ENCODE measurements at regions not wholly inside any gene's neighbourhood (a gene's known extent, or its start where the extent isn't known, plus 50 kb on each side); places are given as distances from the start of the nearest gene placed in this dataset.

DNA sequence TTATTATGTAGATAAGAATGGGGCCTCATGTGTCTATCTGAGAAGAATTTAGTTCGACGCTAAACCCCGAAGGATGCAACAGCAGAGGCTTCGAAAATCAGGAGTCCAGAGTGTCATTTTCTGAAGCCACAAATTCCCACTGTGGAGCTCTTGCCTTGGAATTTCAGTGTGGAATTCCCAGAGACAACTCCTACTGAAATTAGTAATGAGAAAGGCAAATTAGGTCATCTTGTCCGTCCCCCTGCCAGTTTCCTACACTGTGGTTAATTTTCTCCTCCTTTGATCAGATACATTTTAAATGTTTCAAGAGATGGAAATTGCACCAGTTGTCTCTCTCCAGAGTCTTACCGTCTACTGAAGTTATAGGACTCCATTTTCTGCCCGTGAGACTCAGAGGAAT is 633.6 kb downstream of the BNC2 start:
- DNase-seq (ENCODE audit: low read depth in 2 of 2): no peak

DNA sequence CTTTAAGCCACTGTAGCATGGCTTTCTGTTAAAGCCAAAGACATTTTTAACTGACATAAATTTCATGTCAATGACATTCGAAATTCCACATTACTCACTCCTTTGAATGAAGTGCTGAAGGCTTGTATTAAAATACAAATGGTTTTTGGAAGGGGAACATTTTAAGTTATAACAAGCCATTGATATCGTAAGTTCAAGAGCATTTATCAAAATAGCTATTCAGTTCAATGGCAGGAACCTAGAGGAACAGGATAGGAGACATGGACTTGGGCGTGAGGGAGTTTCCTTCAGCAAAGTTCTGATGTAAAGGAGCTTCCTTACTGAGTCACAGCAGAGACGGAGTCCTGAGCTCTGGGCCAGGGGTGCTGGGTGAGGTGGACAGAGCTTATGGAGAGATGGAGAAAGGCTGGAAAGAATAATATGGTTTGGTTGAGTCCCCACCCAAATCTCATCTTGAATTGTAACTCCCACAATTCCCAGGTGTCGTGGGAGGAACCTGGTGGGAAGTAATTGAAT is 631.8 kb downstream of the BNC2 start:
- DNase-seq (ENCODE audit: low read depth in 2 of 2): no peak

DNA sequence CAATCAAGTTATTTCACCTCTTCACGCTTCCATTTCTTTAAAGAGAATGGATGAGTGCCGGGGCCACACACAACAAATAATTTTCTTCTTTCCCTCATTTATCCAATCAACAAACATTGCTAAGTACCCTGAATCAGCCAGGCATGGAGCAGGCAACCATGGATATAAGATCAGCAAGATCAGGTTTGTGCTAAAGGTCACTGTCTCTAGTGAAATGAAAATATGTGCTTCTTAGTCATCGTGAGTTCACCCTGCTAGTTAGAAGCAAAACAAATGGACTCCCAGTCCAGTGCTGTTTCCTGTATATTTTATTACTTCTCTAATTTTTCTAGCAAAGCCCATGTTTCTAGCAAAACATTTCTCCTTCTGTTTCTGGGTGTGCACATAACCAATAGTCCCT is 629.2 kb downstream of the BNC2 start:
- DNase-seq (ENCODE audit: low read depth in 2 of 2): no peak

DNA sequence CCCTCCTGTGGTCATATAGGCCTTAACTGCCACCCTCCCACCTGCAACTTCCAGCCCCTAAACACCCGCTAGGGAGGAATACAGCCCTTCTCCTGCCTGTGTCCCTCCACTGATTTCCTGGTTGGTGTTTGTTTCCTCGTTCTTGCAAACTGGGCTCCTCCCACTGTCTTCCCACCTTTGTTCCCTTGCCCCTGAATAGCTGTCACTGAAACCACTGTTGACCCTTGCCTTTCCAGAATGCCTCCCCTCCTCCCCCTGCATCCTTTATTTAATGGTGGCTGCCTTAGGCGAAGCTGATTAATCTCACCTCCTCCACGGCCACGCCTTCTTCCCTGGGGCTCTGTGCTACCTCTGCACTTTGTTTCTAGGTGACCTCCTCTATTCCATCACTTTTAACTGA is 626.7 kb downstream of the BNC2 start:
- DNase-seq (ENCODE audit: low read depth in 2 of 2): no peak

DNA sequence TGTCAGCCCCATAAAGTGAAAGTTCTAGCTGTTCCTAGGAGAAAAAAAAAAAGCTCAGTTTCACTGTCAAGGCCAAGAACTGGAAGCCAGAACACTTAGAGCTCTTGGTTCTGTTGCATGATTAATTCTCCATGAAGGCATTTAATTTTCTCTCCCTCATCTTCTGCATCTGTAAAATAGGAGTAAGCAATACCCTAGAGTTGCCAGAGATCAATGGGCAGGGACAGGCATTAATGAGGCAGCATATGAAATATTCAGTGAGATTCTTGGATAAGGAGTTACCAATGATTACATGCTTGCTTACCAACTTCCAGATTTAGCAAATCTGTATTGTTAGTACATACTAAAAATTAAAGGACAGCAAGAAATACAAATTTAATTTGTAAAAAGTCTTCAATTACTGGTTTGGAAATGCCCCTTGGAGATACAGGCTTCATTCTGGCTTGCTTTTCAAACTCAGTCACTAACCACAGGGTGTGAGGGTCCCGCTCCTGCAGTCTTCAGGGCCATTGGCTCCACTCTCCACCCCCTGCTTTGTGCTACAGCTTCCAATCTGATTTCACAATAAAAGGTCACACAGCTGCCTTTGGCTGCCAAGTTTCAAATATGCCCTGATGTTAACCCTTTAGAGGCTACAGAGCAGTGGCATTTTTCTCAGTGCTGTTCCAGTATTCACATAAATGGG is 624.6 kb downstream of the BNC2 start:
- DNase-seq (ENCODE audit: low read depth in 2 of 2): no peak

DNA sequence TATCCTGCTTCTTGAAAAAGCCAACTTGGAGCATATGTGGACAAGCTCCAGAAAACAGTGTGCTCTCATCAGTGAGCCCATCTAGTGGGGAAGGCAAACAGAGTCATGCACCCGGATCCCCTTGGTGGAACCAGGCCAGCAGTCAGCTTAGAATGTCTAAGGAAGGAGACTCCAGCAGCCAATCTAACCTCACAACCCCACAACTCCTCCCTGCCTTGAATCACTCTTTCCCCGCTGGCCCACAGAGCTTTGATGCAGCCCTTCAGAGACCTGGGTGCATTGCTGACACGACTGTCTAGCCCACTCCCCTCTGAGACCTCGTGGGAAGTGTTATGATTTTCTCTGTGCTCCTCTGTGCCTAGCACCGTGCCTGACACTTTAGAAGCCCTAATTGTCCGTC is 623.7 kb downstream of the BNC2 start:
- DNase-seq (ENCODE audit: low read depth in 2 of 2): no peak

DNA sequence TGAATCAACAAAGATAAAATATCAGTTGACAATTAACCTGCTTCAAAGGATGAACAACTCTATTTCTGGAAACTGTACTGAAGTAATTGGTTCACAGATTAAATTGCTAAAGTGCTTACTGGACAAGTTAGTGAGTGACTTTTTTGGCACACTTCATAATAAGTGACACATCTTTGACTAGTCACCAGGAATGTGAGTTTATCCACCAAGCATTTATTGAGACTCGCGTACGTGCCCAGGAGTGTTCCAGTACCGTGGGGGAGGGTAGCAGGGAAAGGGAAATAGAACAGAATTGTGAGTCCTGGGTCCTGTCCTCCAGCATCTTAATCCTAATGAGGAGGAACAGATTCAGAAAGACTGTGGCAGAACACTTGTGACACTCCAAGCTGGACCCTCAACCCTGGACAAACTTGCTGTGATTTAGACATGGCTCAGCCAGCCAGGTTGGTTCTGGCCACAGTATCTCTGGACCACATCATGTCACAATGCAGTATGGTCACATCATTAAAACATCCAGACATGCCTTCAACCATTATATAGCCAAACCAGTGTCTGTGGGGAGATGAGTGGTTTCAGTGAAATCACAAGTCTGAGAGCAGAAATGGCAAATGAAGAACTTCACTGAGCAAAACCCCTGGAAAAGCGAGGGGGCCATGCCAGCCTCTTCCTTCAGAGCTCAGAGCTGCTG is 623.1 kb downstream of the BNC2 start:
- DNase-seq (ENCODE audit: low read depth in 2 of 2): no peak

DNA sequence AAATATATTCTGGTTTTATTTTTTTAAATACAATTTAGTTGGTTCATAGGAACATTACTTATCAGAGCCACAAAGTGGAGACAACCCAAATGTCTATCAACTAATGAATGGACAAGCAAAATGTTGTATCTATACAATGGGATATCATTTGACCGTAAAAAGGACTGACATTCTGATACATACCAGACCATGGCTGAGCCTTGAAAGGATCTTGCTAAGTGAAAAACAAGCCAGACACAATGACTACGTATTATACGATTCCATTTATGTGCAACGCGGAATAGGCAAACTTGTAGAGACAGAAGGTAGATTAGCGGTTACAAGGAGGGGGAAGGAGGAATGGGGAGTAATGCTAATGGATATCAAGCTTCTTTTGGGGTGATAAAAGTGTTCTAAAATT is 621.6 kb downstream of the BNC2 start:
- DNase-seq (ENCODE audit: low read depth in 2 of 2): no peak

DNA sequence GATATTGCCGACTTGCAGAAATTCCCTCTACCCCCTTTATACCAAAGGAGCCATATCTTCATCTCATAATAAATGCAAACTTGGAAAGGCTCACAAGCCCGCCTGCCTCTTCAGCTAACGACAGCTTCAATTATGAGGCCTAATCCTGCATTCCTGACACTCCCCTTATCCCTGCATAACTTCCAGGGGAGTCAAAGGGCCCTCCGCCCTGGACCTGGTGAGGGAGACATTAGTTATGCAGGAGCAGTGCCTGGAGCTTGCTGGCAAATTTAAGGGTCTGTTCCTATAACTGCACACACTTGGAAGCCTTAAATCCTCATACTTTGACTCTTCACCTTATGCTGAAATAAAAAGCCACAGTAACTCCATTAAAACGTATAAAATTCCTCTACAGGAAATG is 617.9 kb downstream of the BNC2 start:
- no peak for DNase-seq (ENCODE audit: low read depth in 2 of 2)

DNA sequence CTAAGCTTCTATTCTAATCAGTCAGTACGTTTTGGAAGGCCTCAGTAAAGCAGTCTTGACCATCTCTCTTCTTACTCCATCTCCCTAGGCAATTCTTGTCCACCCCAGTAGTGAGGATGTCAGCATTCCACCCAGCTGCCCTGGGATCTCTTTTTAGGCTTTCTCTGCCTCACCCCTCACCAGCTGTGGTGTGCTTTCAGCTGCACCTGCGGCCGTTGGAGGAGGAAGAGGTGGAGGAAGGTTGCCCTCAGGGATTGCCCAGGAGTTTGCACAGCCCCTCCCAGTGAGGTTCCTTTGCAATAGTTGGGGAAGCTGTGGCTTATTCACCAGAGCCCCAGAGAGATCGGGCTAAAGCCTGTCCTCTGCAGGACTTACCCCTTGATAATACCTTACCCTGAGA is 615.8 kb downstream of the BNC2 start:
- no peak for DNase-seq (ENCODE audit: low read depth in 2 of 2)

DNA sequence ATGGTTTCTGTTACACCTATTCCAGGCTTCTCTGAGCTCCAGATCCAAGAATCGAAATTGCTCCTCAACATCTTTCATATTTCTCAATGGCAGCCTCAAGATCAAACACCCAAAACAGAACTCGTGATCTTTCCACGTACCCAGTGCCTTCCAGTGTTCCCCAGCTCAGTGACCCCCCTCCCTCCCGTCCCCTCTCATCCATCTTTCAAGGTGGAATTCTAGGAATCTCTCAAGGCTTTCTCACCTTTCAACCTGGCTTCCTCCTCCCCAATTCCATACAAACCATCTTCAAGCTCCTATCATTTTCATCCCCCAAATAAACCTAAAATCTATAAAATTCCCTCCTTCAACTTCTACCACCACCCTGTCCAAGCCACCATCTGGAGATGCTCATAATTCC is 615.3 kb downstream of the BNC2 start:
- no peak for DNase-seq (ENCODE audit: low read depth in 2 of 2)

DNA sequence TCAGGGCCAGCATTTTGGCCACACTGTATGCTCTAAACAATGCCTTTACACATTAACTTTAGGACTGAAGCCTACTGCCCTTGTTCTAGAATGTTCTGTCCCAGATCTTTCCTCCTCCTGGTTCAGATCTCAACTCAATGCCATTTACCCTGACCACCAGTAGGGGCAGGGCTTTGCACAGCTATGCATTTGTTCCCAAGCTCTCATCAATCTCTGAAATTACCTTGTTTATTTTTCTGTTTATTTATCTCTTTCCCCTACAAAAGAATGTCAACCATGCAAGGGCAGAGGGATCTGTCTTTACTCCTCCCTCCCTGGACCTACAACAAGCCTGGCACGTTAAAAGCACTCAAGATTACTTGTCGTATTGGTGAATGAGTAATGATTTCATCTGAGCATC is 612.9 kb downstream of the BNC2 start:
- DNase-seq (ENCODE audit: low read depth in 2 of 2): no peak

DNA sequence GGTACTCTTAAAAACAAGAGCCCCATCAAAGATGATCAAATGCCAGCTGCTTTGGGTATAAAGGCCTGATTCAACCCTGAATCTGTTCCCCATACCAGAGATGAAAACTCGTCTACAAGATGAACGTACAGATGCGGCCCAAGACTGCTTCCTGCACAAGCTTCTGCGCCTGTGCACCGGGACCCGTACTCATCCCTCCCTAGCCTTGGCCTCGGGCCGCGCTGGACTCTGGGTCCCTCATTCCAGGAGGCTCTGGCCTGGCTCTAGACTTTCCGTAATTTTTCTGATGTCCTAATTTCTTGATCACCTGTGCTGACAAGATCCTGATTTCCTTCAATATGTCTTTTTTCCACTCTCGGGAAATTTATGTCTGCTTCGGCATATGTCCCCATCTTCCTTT is 612.3 kb downstream of the BNC2 start:
- no peak for DNase-seq (ENCODE audit: low read depth in 2 of 2)

DNA sequence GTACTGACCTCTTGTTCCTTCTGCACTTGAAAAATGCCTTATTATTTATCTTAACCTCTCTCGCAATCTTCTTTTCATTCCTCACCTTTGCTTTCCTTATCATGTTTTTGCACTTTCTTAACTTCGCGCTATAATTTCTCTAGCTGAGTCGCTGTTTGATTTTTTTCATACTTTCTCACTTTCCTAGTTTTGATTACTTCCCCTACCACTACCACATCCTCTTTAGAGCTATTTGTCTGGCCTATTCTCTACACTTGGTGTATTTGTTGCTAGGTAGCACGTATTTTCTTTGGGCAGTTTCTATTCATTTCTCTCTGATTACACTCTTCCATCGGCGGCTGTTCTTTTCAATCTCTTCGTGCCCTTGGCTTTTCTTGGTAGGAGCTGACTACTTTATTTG is 611.8 kb downstream of the BNC2 start:
- no peak for DNase-seq (ENCODE audit: low read depth in 2 of 2)

DNA sequence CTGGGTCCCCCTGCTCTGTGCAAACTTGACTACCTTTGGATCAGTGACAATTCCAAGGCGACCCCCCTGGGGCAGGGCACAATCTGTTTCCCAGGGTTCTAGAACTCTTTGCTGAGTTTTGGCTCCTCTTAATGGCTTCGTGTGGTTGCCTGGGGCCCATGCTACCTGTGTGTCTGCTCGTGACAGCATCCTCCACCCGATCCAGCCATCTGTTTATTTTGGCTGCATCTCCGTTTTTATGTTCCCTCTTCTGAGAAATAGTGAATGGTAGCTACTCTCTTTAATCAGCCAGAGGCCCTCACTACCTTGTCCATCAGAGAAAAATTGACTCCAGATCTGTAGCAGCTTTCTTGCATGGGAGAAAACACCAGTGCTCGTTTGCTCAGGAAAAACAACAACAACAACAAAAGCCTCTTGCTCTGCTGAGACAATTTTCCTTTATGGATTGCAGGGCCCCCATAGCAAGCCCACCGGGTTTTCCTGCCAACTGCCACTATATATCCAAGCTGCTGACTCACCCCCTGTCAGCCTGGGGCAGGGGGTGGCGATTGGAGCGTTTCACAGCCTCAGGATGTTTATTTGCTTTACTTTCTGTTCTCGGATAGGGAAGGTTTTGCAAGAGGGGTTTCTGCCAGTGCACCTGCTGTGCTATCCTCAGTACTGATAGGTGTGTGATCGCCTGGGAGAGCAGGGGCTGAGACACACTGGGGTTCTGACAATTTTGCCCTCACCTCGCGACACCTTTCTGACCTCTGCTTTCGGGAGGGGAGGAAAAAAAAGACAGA is 607.8 kb downstream of the BNC2 start:
- no peak for DNase-seq (ENCODE audit: low read depth in 2 of 2)

DNA sequence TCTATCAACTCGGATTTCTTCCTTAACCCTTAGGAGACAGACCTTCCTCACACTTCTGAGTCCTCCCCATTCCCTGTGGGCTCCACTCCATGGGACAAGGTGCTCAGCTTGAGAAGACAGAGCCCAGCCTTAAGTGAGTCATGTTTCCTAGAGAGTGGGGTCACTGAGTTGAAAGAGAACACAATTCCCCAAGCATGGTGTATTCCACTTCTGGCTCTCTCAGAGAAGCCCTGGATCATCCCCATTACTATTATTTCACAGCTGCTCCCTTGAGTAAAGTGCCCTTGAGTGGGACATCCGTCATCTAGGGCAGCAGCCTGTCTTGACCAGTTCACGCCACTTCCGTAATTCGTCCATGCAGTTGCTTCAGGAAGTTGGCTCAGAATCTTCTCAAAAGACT is 604.8 kb downstream of the BNC2 start:
- DNase-seq (ENCODE audit: low read depth in 2 of 2): no peak

DNA sequence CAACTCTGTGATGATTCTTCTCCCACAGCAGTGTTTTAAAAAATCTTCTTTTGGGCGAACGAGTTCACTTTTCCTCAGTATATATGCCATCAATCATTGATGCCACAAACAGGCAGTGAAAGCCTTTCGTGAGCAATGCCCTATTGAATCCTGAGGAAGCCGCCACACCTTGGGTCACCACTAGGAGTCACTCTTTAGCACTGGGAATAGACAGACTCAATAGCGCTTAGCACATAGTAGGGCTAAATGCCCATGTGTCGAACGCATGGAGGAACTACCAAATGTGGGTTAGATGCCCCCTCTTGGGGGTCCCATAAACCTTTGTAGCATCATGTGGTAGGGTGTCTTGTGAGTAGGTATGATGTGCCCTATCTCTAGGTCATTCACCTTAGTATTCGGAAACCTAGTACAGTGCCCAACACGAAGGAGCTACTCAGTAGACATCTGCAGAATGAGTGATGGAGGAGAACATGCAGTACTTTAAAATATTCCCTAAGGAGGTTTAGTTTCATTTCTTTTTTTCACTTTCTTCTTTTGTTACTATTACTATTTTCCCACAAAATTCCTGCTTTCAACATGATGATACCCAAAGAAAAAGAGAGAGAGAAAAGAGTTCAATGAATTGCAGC is 603.7 kb downstream of the BNC2 start:
- DNase-seq (ENCODE audit: low read depth in 2 of 2): no peak

DNA sequence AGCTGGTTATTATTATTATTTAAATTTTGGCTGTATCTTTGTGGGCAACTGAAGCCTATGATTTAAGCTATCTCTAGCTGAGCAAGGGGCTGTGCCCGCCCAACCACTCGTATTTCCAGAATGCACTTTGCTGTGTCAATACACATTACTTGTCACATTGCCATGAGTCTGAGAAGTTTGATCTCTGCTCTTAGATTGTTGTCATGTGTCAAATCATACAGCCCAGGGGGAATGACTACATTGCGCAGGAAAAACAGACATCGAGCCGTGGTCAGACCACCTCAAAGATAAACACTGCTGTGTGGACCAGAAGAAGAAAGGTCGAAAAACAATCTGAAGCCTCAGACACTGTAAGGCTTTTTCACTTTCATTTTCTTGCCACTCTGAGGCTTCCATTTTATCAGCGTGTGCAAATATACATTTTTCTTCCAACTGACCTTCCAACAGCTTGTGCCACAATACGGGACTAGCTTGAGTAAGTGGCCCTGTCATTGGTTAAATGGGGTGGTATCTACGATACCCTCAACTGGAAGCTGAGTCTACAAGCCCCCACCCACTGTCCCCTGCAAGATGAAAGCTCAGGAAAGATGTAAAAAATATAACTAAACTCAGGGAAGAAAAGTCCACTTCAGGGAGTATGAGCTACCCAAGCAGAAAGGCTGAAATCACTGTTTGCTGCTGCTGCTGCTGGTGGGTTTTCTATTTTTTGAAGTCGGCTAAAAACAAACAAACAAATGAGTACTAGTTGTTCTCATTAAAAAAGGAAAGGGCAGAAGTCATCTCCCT is 603.0 kb downstream of the BNC2 start:
- DNase-seq (ENCODE audit: low read depth in 2 of 2): no peak

DNA sequence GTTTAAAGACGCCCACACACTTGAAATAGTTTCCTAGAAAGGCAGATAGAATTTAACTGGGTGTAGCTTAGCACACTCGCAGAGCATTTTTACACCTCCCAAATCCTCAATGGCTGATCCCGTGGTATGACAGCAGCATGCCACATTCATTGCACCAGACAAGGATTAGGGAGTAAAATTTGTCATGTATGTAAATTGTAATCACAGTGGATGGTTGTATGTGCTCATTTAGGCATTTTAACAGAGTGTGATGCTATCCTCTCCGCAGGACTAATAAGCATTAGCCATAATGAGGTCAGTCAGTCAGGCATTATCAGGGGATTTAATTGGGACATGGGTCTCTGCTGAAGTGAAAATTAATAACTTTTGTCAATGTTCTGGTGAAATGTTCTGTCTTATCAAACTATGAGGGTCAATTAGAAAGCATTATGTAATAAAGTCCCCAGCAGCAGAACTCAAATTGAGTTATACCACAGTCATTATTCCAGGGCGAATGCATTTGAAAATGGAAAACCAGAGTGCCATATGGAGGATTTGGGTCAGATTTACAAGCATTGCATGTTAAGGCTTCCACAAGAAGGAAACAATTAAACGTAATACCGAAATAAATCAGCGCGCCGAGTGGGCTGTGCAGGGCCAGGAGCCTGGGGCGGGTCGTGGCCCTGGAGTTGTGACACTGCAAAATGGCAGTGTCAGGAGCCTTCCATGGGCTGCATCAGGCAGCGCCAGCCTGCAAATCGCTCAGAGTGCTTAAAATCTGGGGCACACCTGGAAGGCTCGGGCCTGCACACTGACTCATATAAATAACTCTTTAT is 602.2 kb downstream of the BNC2 start:
- no peak for DNase-seq (ENCODE audit: low read depth in 2 of 2)

DNA sequence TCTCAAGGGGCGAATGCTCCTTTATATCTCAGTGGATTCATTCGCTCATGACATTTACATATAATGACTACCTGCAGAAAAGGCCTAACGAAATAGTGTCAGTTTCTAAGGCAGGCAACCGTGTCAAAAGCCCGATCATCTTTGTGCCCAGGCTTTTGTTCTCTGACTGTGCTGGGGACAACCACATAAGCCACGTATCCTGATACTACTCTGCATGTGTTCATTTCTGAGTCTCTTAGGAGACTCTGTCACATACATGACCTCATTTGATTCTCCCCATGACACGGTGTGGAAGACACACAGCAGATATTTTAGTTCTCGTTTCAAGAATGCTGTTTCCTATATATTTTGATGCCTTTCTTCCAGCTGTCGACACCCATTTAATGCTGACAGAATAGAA is 598.5 kb downstream of the BNC2 start:
- DNase-seq (ENCODE audit: low read depth in 2 of 2): no peak

DNA sequence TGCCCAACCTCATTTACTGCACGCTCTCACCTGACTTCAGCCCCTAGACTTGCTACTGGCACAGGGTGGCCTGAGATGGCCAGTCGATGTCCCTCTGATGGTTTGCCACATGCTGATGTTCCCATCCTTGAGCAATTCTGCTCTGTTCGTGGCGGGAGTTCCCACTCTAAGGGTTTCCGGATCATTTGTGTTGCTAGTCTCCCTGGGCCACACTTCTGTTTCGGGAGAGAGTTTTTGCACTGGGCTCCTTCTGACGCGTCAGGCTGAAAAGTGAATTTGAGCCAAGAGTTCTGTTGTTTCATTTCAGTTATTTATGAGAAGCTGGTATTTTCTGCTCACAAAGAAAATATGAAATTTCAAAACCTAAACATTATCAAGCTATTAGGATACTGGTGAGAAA is 597.7 kb downstream of the BNC2 start:
- DNase-seq (ENCODE audit: low read depth in 2 of 2): no peak
